SH-SY5Y (cell line): ENCODE measurements at regions not wholly inside any gene's neighbourhood (a gene's known extent, or its start where the extent isn't known, plus 50 kb on each side); places are given as distances from the start of the nearest gene placed in this dataset.

Source experiments
- GATA2 ChIP-seq: IDR thresholded peaks from 2 replicates; pipeline ENCODE4 v1.6.1; 2011; ENCODE audit warnings: mild to moderate bottlenecking, low read depth, low read length
- GATA3 ChIP-seq: IDR thresholded peaks from 2 replicates; pipeline ENCODE4 v1.6.1; 2011; ENCODE audit warnings: low read depth, mild to moderate bottlenecking, low read length, moderate library complexity

GRCh38 chr12:22990501-22990900 lies 365.5 kb downstream of the ETNK1 start:
- TF ChIP-seq GATA3 (no peak), GATA2 (no peak)
